ENCODE measurements at regions not wholly inside any gene's neighbourhood (a gene's known extent, or its start where the extent isn't known, plus 50 kb on each side); places are given as distances from the start of the nearest gene placed in this dataset.
A peak's percentile ranks its signal among the peaks of the same experiment; 100 is the strongest.

GRCh38 chr4:74653331-74654229, 140.7 kb downstream of the BTC start:
- H3K4me1 Mint-ChIP-seq: no peaks in the 10 kb centered on the region
- no peaks in the 10 kb centered on the region for H3K27me3 Mint-ChIP-seq
- no peaks in the 10 kb centered on the region for H3K36me3 Mint-ChIP-seq (ENCODE audit: low read depth)
- H3K9me3 Mint-ChIP-seq (ENCODE audit: low read depth): no peaks in the 10 kb centered on the region
- no peak for DNase-seq
- no peak for ATAC-seq
- CTCF ChIA-PET: interaction anchor here (1.0 kb wide), 1 partner anchor 121 kb away, joined by 3 read pairs; no protein-coding TSS in a partner anchor
- POLR2A ChIA-PET: interaction anchor here (0.6 kb wide), 1 partner anchor 927 kb away, joined by 3 read pairs; no protein-coding TSS in a partner anchor
- intact Hi-C loops (cut with DNase I, micrococcal nuclease): no loop called here
- H3K4me3 Mint-ChIP-seq: no peak overlapping the region
- H3K27ac Mint-ChIP-seq: no peak overlapping the region

- ChIA-PET POLR2A (interaction anchor here (0.6 kb wide), 1 partner anchor 928 kb away, joined by 3 read pairs; no protein-coding TSS in a partner anchor), CTCF (interaction anchor here (1.0 kb wide), 1 partner anchor 122 kb away, joined by 3 read pairs; no protein-coding TSS in a partner anchor)
- DNase-seq (no peak), ATAC-seq (no peak)
- no peak overlapping the region for H3K27ac Mint-ChIP-seq
- H3K27me3 Mint-ChIP-seq: no peaks in the 10 kb centered on the region
- intact Hi-C loops (cut with DNase I, micrococcal nuclease): no loop called here
- no peaks in the 10 kb centered on the region for H3K9me3 Mint-ChIP-seq (ENCODE audit: low read depth)
- H3K4me1 Mint-ChIP-seq: no peaks in the 10 kb centered on the region
- H3K4me3 Mint-ChIP-seq: no peak overlapping the region
- no peaks in the 10 kb centered on the region for H3K36me3 Mint-ChIP-seq (ENCODE audit: low read depth)
Measured at GRCh38 chr4:74654230-74654681, 140.1 kb downstream of the BTC start.

GRCh38 chr4:74656596-74656995, 137.7 kb downstream of the BTC start:
- ATAC-seq (no peak), DNase-seq (no peak)
- no peaks in the 10 kb centered on the region for H3K27me3 Mint-ChIP-seq
- intact Hi-C loops (cut with DNase I, micrococcal nuclease): no loop called here
- no peak overlapping the region for H3K27ac Mint-ChIP-seq
- H3K4me1 Mint-ChIP-seq: peaks cover 18% of the 10 kb centered on the region
- H3K9me3 Mint-ChIP-seq (ENCODE audit: low read depth): no peaks in the 10 kb centered on the region
- no peak overlapping the region for H3K4me3 Mint-ChIP-seq
- no peaks in the 10 kb centered on the region for H3K36me3 Mint-ChIP-seq (ENCODE audit: low read depth)
- CTCF ChIA-PET: interaction anchor here (0.8 kb wide), 1 partner anchor 31 kb away, joined by 3 read pairs; no protein-coding TSS in a partner anchor
- POLR2A ChIA-PET: no interaction called here

GRCh38 chr4:74658116-74658515, 136.2 kb downstream of the BTC start:
- no peak overlapping the region for H3K4me3 Mint-ChIP-seq

GRCh38 chr4:74659576-74660411, 134.5 kb downstream of the BTC start:
- H3K27ac Mint-ChIP-seq: peak overlapping the region; percentile 42
- ATAC-seq (peak; percentile 78), DNase-seq (peak; percentile 15)
- H3K36me3 Mint-ChIP-seq (ENCODE audit: low read depth): no peaks in the 10 kb centered on the region
- ChIA-PET CTCF (no interaction called here), POLR2A (no interaction called here)
- intact Hi-C loops (cut with DNase I, micrococcal nuclease): loop anchor here (2.0 to 5.0 kb wide), 2 partner anchors 32 to 35 kb away; no protein-coding TSS in a partner anchor
- H3K4me3 Mint-ChIP-seq: no peak overlapping the region
- peaks cover 7% of the 10 kb centered on the region for H3K27me3 Mint-ChIP-seq
- no peaks in the 10 kb centered on the region for H3K9me3 Mint-ChIP-seq (ENCODE audit: low read depth)
- H3K4me1 Mint-ChIP-seq: peaks cover 25% of the 10 kb centered on the region

More at GRCh38 chr4:74658116-74658515, 136.2 kb downstream of the BTC start:
- ChIA-PET CTCF (no interaction called here), POLR2A (no interaction called here)
- H3K27me3 Mint-ChIP-seq: peaks cover 4% of the 10 kb centered on the region
- intact Hi-C loops (cut with DNase I, micrococcal nuclease): no loop called here
- H3K4me1 Mint-ChIP-seq: peaks cover 24% of the 10 kb centered on the region
- H3K36me3 Mint-ChIP-seq (ENCODE audit: low read depth): no peaks in the 10 kb centered on the region
- DNase-seq (no peak), ATAC-seq (no peak)
- H3K9me3 Mint-ChIP-seq (ENCODE audit: low read depth): no peaks in the 10 kb centered on the region
- no peak overlapping the region for H3K27ac Mint-ChIP-seq

- Mint-ChIP-seq H3K4me1 (peaks cover 25% of the 10 kb centered on the region), H3K4me3 (no peak overlapping the region), H3K36me3 (ENCODE audit: low read depth) (no peaks in the 10 kb centered on the region), H3K27ac (no peak overlapping the region), H3K27me3 (peaks cover 7% of the 10 kb centered on the region), H3K9me3 (ENCODE audit: low read depth) (no peaks in the 10 kb centered on the region)
- POLR2A ChIA-PET: no interaction called here
- no peak for DNase-seq
- ATAC-seq: no peak
- CTCF ChIA-PET: interaction anchor here (0.8 to 1.1 kb wide), 2 partner anchors 10 to 26 kb away, joined by 3 read pairs; no protein-coding TSS in a partner anchor
- intact Hi-C loops (cut with DNase I, micrococcal nuclease): loop anchor here (1.0 to 5.0 kb wide), 3 partner anchors 28 to 36 kb away; no protein-coding TSS in a partner anchor
Measured at GRCh38 chr4:74660866-74661265, 133.5 kb downstream of the BTC start.

- POLR2A ChIA-PET: no interaction called here
- peaks cover 25% of the 10 kb centered on the region for H3K4me1 Mint-ChIP-seq
- no peak overlapping the region for H3K27ac Mint-ChIP-seq
- intact Hi-C loops (cut with DNase I, micrococcal nuclease): loop anchor here (1.0 to 5.0 kb wide), 3 partner anchors 28 to 37 kb away; no protein-coding TSS in a partner anchor
- ATAC-seq: peak; percentile 73
- no peak overlapping the region for H3K4me3 Mint-ChIP-seq
- no peaks in the 10 kb centered on the region for H3K36me3 Mint-ChIP-seq (ENCODE audit: low read depth)
- no peaks in the 10 kb centered on the region for H3K9me3 Mint-ChIP-seq (ENCODE audit: low read depth)
- H3K27me3 Mint-ChIP-seq: peaks cover 7% of the 10 kb centered on the region
- peak; percentile 8 for DNase-seq
- CTCF ChIA-PET: interaction anchor here (0.6 to 1.1 kb wide), 3 partner anchors 10 to 97 kb away, joined by 3 read pairs; no protein-coding TSS in a partner anchor
Measured at GRCh38 chr4:74661427-74662201, 132.7 kb downstream of the BTC start.

- Mint-ChIP-seq H3K9me3 (ENCODE audit: low read depth) (no peaks in the 10 kb centered on the region), H3K27ac (no peak overlapping the region)
- intact Hi-C loops (cut with DNase I, micrococcal nuclease): loop anchor here in 1 of 2 experiments (5.0 kb wide), 1 partner anchor 36 kb away; no protein-coding TSS in a partner anchor
Measured at GRCh38 chr4:74663631-74664030, 130.7 kb downstream of the BTC start.

GRCh38 chr4:74665346-74665745, 129.0 kb downstream of the BTC start:
- DNase-seq (peak; percentile 51), ATAC-seq (peak; percentile 78)
- Mint-ChIP-seq H3K4me3 (no peak overlapping the region), H3K9me3 (ENCODE audit: low read depth) (no peaks in the 10 kb centered on the region), H3K27ac (no peak overlapping the region), H3K27me3 (peaks cover 7% of the 10 kb centered on the region), H3K4me1 (peaks cover 15% of the 10 kb centered on the region), H3K36me3 (ENCODE audit: low read depth) (no peaks in the 10 kb centered on the region)
- ChIA-PET CTCF (interaction anchor here (1.1 to 2.3 kb wide), 9 partner anchors 9 to 327 kb away, joined by 3 to 6 read pairs (median 3); partner anchors contain the start of gene AREG), POLR2A (no interaction called here)
- intact Hi-C loops (cut with DNase I, micrococcal nuclease): no loop called here

More at GRCh38 chr4:74663631-74664030, 130.7 kb downstream of the BTC start:
- Mint-ChIP-seq H3K36me3 (ENCODE audit: low read depth) (no peaks in the 10 kb centered on the region), H3K4me1 (peaks cover 25% of the 10 kb centered on the region), H3K27me3 (peaks cover 7% of the 10 kb centered on the region), H3K4me3 (no peak overlapping the region)
- POLR2A ChIA-PET: no interaction called here
- CTCF ChIA-PET: interaction anchor here (1.1 to 1.8 kb wide), 3 partner anchors 8 to 12 kb away, joined by 3 to 6 read pairs (median 3); no protein-coding TSS in a partner anchor
- no peak for DNase-seq
- no peak for ATAC-seq

GRCh38 chr4:74665876-74666275, 128.4 kb downstream of the BTC start:
- CTCF ChIA-PET: interaction anchor here (1.1 to 2.3 kb wide), 9 partner anchors 9 to 328 kb away, joined by 3 to 6 read pairs (median 3); partner anchors contain the start of gene AREG
- intact Hi-C loops (cut with DNase I, micrococcal nuclease): no loop called here
- H3K27ac Mint-ChIP-seq: no peak overlapping the region

More at GRCh38 chr4:74665876-74666275, 128.4 kb downstream of the BTC start:
- no peak for DNase-seq
- no peaks in the 10 kb centered on the region for H3K36me3 Mint-ChIP-seq (ENCODE audit: low read depth)
- peaks cover 7% of the 10 kb centered on the region for H3K27me3 Mint-ChIP-seq
- no peaks in the 10 kb centered on the region for H3K9me3 Mint-ChIP-seq (ENCODE audit: low read depth)
- peaks cover 13% of the 10 kb centered on the region for H3K4me1 Mint-ChIP-seq
- H3K4me3 Mint-ChIP-seq: no peak overlapping the region
- no peak for ATAC-seq
- POLR2A ChIA-PET: no interaction called here
